T-helper 2 cell (primary cell): ENCODE measurements at regions not wholly inside any gene's neighbourhood (a gene's known extent, or its start where the extent isn't known, plus 50 kb on each side); places are given as distances from the start of the nearest gene placed in this dataset.

ENCODE experiments used
- DNase-seq, 5 experiments: peaks; one replicate each; pipeline versions ENCODE4 v3.0.0 to v3.0.0-alpha.2; 2012 to 2022

GRCh38 chr11:120013325-120014250 is 124.3 kb downstream of the TRIM29 start:
- no peak for DNase-seq

GRCh38 chr11:120012245-120012644 is 125.7 kb downstream of the TRIM29 start:
- no peak for DNase-seq

DNA sequence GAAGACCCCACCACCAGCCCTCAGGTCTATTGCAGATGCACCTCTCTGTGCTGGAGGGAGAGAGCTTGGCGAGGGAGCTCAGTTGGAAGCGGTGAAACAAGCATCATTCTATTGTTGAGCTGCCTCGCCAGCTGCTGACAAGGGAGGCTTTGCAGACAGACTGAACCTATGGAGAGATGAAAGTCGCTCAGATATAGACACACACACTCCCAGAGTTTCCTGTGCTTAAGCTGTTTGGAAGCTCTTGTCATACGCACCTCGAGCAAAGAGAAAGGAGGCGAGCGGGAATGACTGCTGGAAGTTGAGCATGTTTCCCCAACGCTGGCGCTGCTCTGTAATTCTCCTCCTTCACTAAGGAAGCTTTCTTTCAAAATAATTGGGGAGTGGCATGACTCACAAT is 126.1 kb downstream of the TRIM29 start:
- DNase-seq: no peak

DNA sequence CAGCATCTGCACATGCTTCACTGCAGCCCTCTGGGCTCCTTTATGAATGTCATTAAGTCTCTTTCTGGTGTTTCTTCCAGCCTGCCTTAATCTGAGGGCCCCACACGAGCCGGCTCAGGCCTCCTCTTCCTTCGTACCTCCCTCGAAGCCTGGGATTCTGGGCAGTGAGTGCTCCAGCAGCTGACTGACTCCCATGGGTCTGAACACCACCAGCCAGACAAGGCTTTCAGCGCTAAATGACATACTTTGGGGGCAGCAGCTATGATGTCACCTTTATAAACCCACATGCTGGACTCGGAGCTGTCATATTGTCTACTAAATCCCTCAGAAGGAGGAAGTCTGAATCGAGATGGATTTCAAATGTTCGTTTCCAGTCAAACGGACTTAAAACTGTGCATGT is 127.1 kb downstream of the TRIM29 start:
- no peak for DNase-seq

- DNase-seq: no peak
Measured at GRCh38 chr11:120009938-120010337, 128.0 kb downstream of the TRIM29 start.

DNA sequence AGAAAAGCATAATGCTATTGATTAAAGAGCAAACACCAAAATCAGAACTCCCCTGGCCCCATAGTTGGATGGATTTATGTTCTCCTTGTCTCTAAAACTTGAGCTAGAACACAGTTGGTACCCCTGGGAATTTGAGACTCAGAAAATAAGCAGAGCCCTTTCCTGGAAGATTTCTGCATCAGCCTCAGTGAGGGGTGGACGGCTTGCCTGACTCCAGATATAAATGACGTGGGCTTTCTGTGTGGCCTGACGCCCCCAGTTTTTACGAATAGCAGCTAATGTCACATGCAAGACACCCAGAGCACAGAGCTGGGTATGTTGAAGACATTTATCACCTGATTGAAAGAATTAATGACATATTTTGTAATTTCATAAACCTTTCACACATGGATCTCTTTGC is 130.8 kb downstream of the TRIM29 start:
- DNase-seq: no peak

- no peak for DNase-seq
Measured at GRCh38 chr11:120004723-120005122, 133.2 kb downstream of the TRIM29 start.

DNA sequence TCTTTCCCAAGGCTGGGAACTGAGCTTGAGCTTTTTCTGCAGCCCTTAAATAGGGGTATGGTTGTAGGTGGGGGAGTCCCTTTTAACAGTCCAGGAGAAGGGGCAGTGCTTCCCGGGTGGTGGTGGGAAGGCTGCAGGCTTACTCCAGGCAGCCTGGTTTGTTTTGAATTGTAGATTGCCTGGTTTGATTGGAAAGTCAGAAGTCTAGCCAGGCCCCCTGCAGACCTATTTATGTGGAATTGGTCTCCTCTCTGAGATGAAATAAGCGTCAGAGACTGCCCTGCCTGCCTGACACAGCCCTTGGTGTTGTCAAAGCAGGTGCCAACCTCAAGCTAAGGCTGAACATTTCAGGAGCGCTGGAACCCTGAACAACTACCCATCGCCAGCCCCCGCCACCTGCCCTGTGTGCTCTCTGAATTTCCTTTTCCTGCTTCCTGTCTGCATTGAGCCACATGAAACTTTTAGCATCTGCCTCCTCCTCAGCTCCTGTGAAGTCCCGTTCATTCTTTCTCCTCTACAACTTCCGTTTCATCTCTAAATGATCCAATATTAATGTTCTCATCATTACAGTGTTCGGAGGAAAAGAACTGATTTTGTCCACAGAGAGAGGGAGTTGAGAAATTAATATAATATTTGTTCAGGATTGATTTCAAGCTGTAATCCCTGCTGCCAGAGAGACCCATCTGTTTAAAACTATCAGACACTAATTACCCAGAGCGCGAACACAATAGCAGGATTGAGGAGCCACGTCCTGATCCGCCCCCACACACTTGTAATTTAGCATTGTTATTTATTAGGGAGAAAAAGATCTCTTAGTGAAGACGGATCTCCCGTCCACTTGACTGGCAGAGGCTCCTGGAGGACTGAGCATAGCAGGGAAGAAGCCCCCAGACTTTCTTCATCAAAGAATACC is 136.5 kb downstream of the TRIM29 start:
- DNase-seq: no peak

- no peak for DNase-seq
Measured at GRCh38 chr11:119999220-119999619, 138.7 kb downstream of the TRIM29 start.

DNA sequence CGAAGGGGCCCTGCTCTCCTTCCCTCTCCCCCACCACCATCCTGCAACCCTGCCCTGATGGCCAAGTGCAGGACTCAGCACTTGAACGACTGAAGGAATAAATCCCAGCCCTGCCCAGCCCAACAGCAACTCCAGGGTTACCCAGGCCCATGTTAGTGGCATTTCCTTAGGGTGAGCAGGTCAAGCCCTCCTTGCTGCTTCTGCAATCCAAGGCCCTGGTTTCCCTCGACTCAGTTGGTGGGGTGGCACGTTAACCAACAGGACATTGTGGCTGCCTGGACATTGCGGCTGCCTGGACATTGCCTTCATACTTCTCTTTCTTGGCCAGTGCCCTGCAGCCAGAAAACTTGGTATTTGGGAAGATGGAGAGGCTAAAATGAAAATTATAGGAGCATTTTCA is 141.4 kb downstream of the TRIM29 start:
- no peak for DNase-seq

GRCh38 chr11:119995730-119996491 is 142.0 kb downstream of the TRIM29 start:
- no peak for DNase-seq

- DNase-seq: no peak
Measured at GRCh38 chr11:119993722-119994121, 144.2 kb downstream of the TRIM29 start.

- DNase-seq: no peak
Measured at GRCh38 chr11:119992171-119993051, 145.5 kb downstream of the TRIM29 start.

- no peak for DNase-seq
Measured at GRCh38 chr11:119991669-119992068, 146.2 kb downstream of the TRIM29 start.

DNA sequence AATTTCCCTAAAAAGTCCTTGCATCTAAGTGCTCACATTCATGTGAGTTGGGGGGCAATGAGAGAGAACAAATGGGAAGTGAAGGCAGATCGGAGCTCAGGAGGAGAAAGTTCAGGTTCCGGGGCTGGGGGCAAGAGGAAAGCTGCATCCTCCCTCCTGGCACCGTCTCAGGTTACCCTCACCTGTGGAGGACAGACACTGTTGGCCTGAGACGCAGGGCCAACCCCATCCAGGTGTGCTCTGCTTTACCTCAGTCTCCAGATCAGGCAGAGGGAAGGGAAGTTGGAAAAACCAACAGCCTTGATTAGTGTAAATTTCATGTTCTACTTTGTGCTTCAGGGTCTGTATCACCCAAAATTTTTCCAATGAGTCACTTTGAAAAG is 146.9 kb downstream of the TRIM29 start:
- no peak for DNase-seq

DNA sequence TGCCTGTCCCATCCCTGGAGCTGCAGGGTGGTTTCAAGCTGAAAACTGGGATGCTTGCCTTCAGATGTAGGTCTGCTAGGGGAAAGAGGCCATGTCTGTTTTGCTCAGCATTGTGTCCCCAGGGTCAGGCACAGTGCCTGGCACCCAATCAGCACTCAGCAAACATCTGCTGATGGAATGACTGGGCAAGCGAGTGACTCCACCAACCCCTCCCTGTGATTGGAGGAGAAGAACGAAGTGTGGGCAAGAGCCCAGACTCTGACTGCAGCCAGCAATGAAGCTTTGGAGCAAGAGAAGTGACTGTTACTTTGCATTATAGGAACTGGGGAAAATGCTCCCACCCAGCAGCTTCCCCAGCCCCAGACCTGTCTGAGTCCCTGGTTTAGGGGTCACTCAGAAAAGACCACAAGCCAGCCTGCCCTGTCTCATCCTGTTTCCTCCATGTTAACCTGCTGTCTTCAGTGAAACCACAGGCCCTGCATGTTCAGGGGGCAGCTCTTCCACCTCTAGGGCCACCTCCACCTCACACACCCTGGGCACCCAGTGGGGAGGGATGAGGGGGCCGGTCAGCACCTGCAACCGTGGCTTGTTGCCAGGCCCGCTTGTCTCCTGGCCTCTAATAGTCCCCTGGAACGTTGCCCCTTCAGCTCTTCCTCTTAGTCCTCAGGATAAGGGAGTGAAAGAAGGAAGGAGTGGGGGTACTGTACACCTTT is 147.4 kb downstream of the TRIM29 start:
- no peak for DNase-seq

- DNase-seq: no peak
Measured at GRCh38 chr11:119989159-119989821, 148.6 kb downstream of the TRIM29 start.

GRCh38 chr11:119985551-119985950 is 152.4 kb downstream of the TRIM29 start:
- no peak for DNase-seq

DNA sequence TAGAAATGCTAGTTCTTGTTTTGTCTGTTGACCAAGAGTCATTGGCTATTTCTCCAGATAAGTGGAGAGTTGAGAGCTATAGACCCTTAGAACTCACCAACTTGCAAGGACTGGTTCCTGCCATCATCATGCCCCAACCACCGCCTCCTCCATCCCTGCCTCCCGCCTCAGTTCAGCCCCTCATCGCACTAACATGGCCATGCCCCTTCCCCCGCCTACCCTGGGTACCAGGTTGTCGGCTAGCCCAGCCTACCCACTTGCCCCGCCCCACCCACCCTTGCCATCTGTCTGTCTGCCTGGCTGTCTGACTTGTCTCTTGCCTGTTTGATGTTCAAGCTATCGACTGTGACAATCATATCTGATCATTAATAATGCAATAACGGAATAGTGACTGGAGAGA is 154.1 kb downstream of the TRIM29 start:
- DNase-seq: no peak

GRCh38 chr11:119983240-119983732 is 154.6 kb downstream of the TRIM29 start:
- no peak for DNase-seq
